K562 (cell line): ENCODE measurements at regions not wholly inside any gene's neighbourhood (a gene's known extent, or its start where the extent isn't known, plus 50 kb on each side); places are given as distances from the start of the nearest gene placed in this dataset.

ENCODE experiments used
- ETV6 ChIP-seq, 3 experiments: fragments of 150-350 bp in 1 of 3; sonication (generic) in 1 of 3; formaldehyde crosslinking in 1 of 3; IDR thresholded peaks; 2 replicates each; pipeline versions ENCODE4 v1.6.1 to v1.8.0; 2014 to 2022; ENCODE audit warnings: borderline replicate concordance in 2 of 3, low read depth in 2 of 3, antibody characterized with exemption in 1 of 3, low read length in 1 of 3, mild to moderate bottlenecking in 1 of 3, missing genetic modification reagents in 1 of 3
- GTF2F1 ChIP-seq: IDR thresholded peaks from 2 replicates; pipeline ENCODE4 v1.6.1; 2011; ENCODE audit warnings: low read depth, low read length, improper control_type of control experiment
- HCFC1 ChIP-seq: IDR thresholded peaks from 2 replicates; pipeline ENCODE4 v1.6.1; 2012; ENCODE audit warnings: low read depth, low read length, improper control_type of control experiment
- HNRNPH1 ChIP-seq: fragments of 200-400 bp; formaldehyde crosslinking; optimal IDR thresholded peaks from 2 replicates; pipeline ENCODE3; 2017; ENCODE audit warnings: low read depth, mild to moderate bottlenecking, low read length, moderate library complexity
- HNRNPK ChIP-seq: fragments of 200-400 bp; formaldehyde crosslinking; IDR thresholded peaks from one replicate; pipeline ENCODE4 v1.6.1; 2018; ENCODE audit warnings: mild to moderate bottlenecking, low read depth, low read length; ENCODE audit not compliant: poor library complexity, severe bottlenecking
- KLF10 ChIP-seq: fragments of 250-450 bp; sonication (Bioruptor Pico); IDR thresholded peaks from 2 replicates; pipeline ENCODE4 v1.6.1; 2021; ENCODE audit warnings: matching md5 sums
- KLF16 ChIP-seq: IDR thresholded peaks from 2 replicates; pipeline ENCODE4 v1.6.1; 2016; ENCODE audit warnings: antibody characterized with exemption
- NFIC ChIP-seq: fragments of 450-650 bp; IDR thresholded peaks from 2 replicates; pipeline ENCODE4 v1.6.1; 2017; ENCODE audit warnings: mild to moderate bottlenecking, inconsistent platforms
- NR1H2 ChIP-seq: sonication (generic); formaldehyde crosslinking; IDR thresholded peaks from 2 replicates; pipeline ENCODE4 v1.4.0; 2020; ENCODE audit warnings: mild to moderate bottlenecking, missing genetic modification reagents
- TCF7 ChIP-seq: sonication (generic); IDR thresholded peaks from 2 replicates; pipeline ENCODE4 v1.6.1; 2016; ENCODE audit warnings: antibody characterized with exemption, borderline replicate concordance
- ZZZ3 ChIP-seq: fragments of 450-650 bp; IDR thresholded peaks from 2 replicates; pipeline ENCODE4 v1.6.1; 2016; ENCODE audit warnings: antibody characterized with exemption, mild to moderate bottlenecking, moderate library complexity
- TF ChIP-seq, protein P1 (sequence below), 2 experiments: fragments of 200-800 bp in 1 of 2; sonication (Bioruptor generic) in 1 of 2; sonication (generic) in 1 of 2; formaldehyde crosslinking in 1 of 2; IDR thresholded peaks in 1 of 2; conservative IDR thresholded peaks in 1 of 2; 2 replicates each; pipeline versions ENCODE4 v1.5.0 to v1.6.1; 2016 to 2020; ENCODE audit warnings: missing compliant biosample characterization in 1 of 2, missing genetic modification characterization in 1 of 2, missing genetic modification reagents in 1 of 2
- TF ChIP-seq, protein P2 (sequence below), 3 experiments: IDR thresholded peaks in 2 of 3; conservative IDR thresholded peaks in 1 of 3; 2 replicates each; pipeline ENCODE4 v1.5.1; 2011 to 2012; ENCODE audit warnings: low read length in 3 of 3, mild to moderate bottlenecking in 3 of 3, control low read depth in 2 of 3, improper control_type of control experiment in 1 of 3, inconsistent platforms in 1 of 3, low read depth in 1 of 3, mixed read lengths in 1 of 3, moderate library complexity in 1 of 3; ENCODE audit not compliant: insufficient read depth in 2 of 3
- TF ChIP-seq, protein P3 (sequence below), 2 experiments: fragments of 450-650 bp; conservative IDR thresholded peaks; 2 replicates each; pipeline ENCODE4 v1.6.1; 2017; ENCODE audit warnings: mild to moderate bottlenecking in 2 of 2, moderate library complexity in 2 of 2

DNA sequence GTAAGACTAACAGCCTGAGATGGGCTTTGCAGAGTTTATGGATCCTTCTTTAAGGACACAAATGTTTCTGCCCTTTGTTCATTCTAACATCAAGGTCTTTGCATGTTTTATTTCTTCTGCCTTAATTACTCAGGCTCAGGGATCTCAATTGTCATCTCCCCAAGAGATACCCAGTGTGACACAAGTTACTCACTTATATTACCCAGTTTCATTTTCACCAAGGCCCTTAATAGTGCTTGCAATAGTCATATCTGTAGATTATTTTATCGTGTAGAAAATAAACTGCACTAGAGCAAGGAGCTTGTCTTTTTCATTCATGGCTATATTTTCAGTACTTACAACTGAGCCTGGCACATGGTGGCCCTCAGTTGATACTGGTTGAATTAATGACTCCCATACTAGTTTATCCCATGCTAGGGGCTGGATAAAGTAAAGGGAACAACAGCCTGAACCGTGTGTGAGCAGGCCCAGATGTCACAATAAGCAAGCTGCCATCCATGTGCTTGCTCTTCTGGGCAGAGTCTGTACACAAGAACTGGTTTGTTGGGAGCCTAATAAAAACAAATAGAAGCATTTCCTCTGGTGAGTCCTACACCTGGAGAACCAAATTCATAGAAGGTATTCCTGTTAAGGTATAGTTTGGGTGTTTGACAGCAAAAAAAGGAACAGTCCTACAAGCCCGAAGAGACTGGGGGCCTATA is 112.5 kb upstream of the CD180 start:
- no peak for TF ChIP-seq TCF7
- TF ChIP-seq, protein P1, sequence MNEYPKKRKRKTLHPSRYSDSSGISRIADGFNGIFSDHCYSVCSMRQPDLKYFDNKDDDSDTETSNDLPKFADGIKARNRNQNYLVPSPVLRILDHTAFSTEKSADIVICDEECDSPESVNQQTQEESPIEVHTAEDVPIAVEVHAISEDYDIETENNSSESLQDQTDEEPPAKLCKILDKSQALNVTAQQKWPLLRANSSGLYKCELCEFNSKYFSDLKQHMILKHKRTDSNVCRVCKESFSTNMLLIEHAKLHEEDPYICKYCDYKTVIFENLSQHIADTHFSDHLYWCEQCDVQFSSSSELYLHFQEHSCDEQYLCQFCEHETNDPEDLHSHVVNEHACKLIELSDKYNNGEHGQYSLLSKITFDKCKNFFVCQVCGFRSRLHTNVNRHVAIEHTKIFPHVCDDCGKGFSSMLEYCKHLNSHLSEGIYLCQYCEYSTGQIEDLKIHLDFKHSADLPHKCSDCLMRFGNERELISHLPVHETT (CRISPR knock-in tag; conservative IDR thresholded peaks at IDR 0.05 in 1 of 2, IDR thresholded peaks at IDR 0.05 in 1 of 2): no peak
- TF ChIP-seq HNRNPH1: no peak
- TF ChIP-seq NR1H2 (CRISPR knock-in tag): no peak
- TF ChIP-seq HCFC1: no peak
- TF ChIP-seq, protein P2, sequence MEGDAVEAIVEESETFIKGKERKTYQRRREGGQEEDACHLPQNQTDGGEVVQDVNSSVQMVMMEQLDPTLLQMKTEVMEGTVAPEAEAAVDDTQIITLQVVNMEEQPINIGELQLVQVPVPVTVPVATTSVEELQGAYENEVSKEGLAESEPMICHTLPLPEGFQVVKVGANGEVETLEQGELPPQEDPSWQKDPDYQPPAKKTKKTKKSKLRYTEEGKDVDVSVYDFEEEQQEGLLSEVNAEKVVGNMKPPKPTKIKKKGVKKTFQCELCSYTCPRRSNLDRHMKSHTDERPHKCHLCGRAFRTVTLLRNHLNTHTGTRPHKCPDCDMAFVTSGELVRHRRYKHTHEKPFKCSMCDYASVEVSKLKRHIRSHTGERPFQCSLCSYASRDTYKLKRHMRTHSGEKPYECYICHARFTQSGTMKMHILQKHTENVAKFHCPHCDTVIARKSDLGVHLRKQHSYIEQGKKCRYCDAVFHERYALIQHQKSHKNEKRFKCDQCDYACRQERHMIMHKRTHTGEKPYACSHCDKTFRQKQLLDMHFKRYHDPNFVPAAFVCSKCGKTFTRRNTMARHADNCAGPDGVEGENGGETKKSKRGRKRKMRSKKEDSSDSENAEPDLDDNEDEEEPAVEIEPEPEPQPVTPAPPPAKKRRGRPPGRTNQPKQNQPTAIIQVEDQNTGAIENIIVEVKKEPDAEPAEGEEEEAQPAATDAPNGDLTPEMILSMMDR (IDR thresholded peaks at IDR 0.05 in 2 of 3, conservative IDR thresholded peaks at IDR 0.05 in 1 of 3; ENCODE audit: insufficient read depth in 2 of 3, low read depth in 1 of 3, low read length in 3 of 3): no peak
- no peak for TF ChIP-seq NFIC
- TF ChIP-seq KLF10 (CRISPR knock-in tag): no peak
- TF ChIP-seq, protein P3, sequence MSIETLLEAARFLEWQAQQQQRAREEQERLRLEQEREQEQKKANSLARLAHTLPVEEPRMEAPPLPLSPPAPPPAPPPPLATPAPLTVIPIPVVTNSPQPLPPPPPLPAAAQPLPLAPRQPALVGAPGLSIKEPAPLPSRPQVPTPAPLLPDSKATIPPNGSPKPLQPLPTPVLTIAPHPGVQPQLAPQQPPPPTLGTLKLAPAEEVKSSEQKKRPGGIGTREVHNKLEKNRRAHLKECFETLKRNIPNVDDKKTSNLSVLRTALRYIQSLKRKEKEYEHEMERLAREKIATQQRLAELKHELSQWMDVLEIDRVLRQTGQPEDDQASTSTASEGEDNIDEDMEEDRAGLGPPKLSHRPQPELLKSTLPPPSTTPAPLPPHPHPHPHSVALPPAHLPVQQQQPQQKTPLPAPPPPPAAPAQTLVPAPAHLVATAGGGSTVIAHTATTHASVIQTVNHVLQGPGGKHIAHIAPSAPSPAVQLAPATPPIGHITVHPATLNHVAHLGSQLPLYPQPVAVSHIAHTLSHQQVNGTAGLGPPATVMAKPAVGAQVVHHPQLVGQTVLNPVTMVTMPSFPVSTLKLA (conservative IDR thresholded peaks at IDR 0.05): no peak
- TF ChIP-seq ETV6 (IDR thresholded peaks at IDR 0.05; ENCODE audit: borderline replicate concordance in 1 of 2, low read depth in 2 of 2, low read length in 1 of 2): no peak
- no peak for TF ChIP-seq ETV6 (CRISPR knock-in tag; IDR thresholded peaks at IDR 0.05; ENCODE audit: borderline replicate concordance)
- TF ChIP-seq HNRNPK: no peak
- TF ChIP-seq KLF16: no peak
- TF ChIP-seq GTF2F1: no peak
- no peak for TF ChIP-seq ZZZ3
